ENCODE measurements at regions not wholly inside any gene's neighbourhood (a gene's known extent, or its start where the extent isn't known, plus 50 kb on each side); places are given as distances from the start of the nearest gene placed in this dataset.

DNA sequence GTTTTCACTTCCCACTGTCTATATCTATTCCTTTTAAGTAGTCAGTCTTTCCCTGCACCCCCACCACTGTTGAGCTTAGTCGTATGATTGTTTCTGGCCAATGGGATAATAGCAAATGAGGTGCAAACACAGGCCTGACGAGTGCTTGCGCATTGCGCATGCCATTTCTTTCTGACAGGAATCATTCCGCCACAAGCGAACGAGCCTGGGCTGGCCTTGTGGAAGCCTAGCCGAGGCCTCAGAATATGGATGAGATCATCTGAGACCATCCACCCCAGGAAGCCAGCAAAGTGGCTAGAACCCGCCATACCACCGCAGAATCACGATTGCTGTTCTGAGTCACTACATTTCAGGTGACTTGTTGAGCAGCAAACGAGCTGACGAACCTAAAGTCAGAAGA, 52.2 kb upstream of the PRL start:
- H3K4me3 ChIP-seq (replicated peaks in 1 of 4; ENCODE audit: control extremely low read depth in 1 of 4, insufficient read depth in 1 of 4, low read depth in 3 of 4, low read length in 4 of 4), result no peak overlapping the region
- H3K4me1 ChIP-seq (ENCODE audit: control insufficient read depth, extremely low read depth, insufficient read depth, low read length), result no peaks in the 10 kb centered on the region
- no peaks in the 10 kb centered on the region for H3K36me3 ChIP-seq (ENCODE audit: control insufficient read depth, insufficient read depth, low read length)
- H3K4me2 ChIP-seq (ENCODE audit: extremely low read depth, insufficient read depth, low read length), result no peak overlapping the region
- no peak overlapping the region for H3K9ac ChIP-seq (ENCODE audit: insufficient read depth, low read length)
- no peak for TF ChIP-seq EZH2 (IDR thresholded peaks at IDR 0.05; ENCODE audit: low read length, missing control alignments)
- TF ChIP-seq, protein P1, sequence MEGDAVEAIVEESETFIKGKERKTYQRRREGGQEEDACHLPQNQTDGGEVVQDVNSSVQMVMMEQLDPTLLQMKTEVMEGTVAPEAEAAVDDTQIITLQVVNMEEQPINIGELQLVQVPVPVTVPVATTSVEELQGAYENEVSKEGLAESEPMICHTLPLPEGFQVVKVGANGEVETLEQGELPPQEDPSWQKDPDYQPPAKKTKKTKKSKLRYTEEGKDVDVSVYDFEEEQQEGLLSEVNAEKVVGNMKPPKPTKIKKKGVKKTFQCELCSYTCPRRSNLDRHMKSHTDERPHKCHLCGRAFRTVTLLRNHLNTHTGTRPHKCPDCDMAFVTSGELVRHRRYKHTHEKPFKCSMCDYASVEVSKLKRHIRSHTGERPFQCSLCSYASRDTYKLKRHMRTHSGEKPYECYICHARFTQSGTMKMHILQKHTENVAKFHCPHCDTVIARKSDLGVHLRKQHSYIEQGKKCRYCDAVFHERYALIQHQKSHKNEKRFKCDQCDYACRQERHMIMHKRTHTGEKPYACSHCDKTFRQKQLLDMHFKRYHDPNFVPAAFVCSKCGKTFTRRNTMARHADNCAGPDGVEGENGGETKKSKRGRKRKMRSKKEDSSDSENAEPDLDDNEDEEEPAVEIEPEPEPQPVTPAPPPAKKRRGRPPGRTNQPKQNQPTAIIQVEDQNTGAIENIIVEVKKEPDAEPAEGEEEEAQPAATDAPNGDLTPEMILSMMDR (conservative IDR thresholded peaks at IDR 0.05 in 1 of 2, IDR thresholded peaks at IDR 0.05 in 1 of 2; ENCODE audit: low read depth in 1 of 2, low read length in 2 of 2), result no peak
- peak in 1 of 2 donors; percentile 25 for DNase-seq (ENCODE audit: low read depth in 2 of 2)
- H4K20me1 ChIP-seq (ENCODE audit: control insufficient read depth, extremely low read depth, insufficient read depth, low read length), result no peaks in the 10 kb centered on the region
- no peak overlapping the region for H3K27ac ChIP-seq (ENCODE audit: insufficient read depth, low read length)
- no peaks in the 10 kb centered on the region for H3K9me3 ChIP-seq (ENCODE audit: control insufficient read depth, insufficient read depth, low read depth, low read length)
- H3K79me2 ChIP-seq (ENCODE audit: control insufficient read depth, insufficient read depth, low read length), result no peaks in the 10 kb centered on the region
- H3K27me3 ChIP-seq (ENCODE audit: control insufficient read depth, insufficient read depth, low read length), result no peaks in the 10 kb centered on the region
- no peak overlapping the region for H2AFZ ChIP-seq (ENCODE audit: low read length)

DNA sequence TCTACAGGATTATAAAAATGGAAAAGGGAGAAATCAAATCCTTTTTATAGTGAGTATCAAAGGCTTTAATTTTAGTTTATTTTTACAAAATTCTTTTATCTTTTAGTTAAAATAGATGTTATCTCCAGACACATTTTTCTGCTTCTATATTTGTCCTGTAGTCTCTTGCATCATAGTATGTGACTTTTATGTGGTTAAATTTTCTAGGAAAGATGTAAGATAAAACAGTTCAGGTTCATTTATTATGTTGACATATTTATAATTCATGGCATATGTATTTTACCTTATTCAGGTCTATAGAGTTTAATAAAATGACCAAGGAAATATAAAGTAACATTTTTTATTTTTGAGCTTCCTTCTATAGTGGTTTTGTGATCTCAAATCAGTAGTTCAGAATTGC, 52.7 kb upstream of the PRL start:
- Histone ChIP-seq H3K4me2 (ENCODE audit: extremely low read depth, insufficient read depth, low read length) (no peak overlapping the region), H3K4me3 (replicated peaks in 1 of 4; ENCODE audit: control extremely low read depth in 1 of 4, insufficient read depth in 1 of 4, low read depth in 3 of 4, low read length in 4 of 4) (no peak overlapping the region), H3K9me3 (ENCODE audit: control insufficient read depth, insufficient read depth, low read depth, low read length) (no peaks in the 10 kb centered on the region), H3K27ac (ENCODE audit: insufficient read depth, low read length) (no peak overlapping the region), H4K20me1 (ENCODE audit: control insufficient read depth, extremely low read depth, insufficient read depth, low read length) (no peaks in the 10 kb centered on the region), H3K9ac (ENCODE audit: insufficient read depth, low read length) (no peak overlapping the region), H3K79me2 (ENCODE audit: control insufficient read depth, insufficient read depth, low read length) (no peaks in the 10 kb centered on the region), H3K27me3 (ENCODE audit: control insufficient read depth, insufficient read depth, low read length) (no peaks in the 10 kb centered on the region), H3K4me1 (ENCODE audit: control insufficient read depth, extremely low read depth, insufficient read depth, low read length) (no peaks in the 10 kb centered on the region), H2AFZ (ENCODE audit: low read length) (no peak overlapping the region), H3K36me3 (ENCODE audit: control insufficient read depth, insufficient read depth, low read length) (no peaks in the 10 kb centered on the region)
- TF ChIP-seq, protein P1 (conservative IDR thresholded peaks at IDR 0.05 in 1 of 2, IDR thresholded peaks at IDR 0.05 in 1 of 2; ENCODE audit: low read depth in 1 of 2, low read length in 2 of 2), result no peak
- TF ChIP-seq EZH2 (IDR thresholded peaks at IDR 0.05; ENCODE audit: low read length, missing control alignments), result no peak
- DNase-seq (ENCODE audit: low read depth in 2 of 2), result peak in 1 of 2 donors; percentile 47

DNA sequence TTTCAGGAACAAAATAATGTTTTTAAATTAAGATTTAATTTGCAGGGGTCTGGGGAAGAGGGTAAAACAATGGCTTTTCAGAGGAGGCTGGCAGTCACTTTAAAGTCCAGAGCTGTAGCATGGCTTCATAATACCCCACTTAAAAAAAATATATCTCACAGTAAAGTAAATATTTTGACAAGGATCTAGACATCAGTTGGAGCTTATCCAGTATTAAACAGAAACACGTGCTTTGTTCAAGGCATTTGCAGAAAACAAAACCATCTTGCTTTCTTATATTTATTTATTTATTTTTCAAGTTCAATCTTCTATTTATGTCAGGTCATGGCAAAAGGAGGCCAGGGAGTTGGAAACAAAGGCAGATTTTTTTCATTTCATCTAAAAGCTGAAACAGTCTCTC, 53.3 kb upstream of the PRL start:
- Histone ChIP-seq H3K4me3 (replicated peaks in 1 of 4; ENCODE audit: control extremely low read depth in 1 of 4, insufficient read depth in 1 of 4, low read depth in 3 of 4, low read length in 4 of 4) (no peak overlapping the region), H3K27ac (ENCODE audit: insufficient read depth, low read length) (no peak overlapping the region), H3K4me1 (ENCODE audit: control insufficient read depth, extremely low read depth, insufficient read depth, low read length) (no peaks in the 10 kb centered on the region), H3K9ac (ENCODE audit: insufficient read depth, low read length) (no peak overlapping the region), H3K27me3 (ENCODE audit: control insufficient read depth, insufficient read depth, low read length) (no peaks in the 10 kb centered on the region), H3K4me2 (ENCODE audit: extremely low read depth, insufficient read depth, low read length) (no peak overlapping the region), H3K9me3 (ENCODE audit: control insufficient read depth, insufficient read depth, low read depth, low read length) (no peaks in the 10 kb centered on the region), H2AFZ (ENCODE audit: low read length) (no peak overlapping the region), H3K36me3 (ENCODE audit: control insufficient read depth, insufficient read depth, low read length) (no peaks in the 10 kb centered on the region), H3K79me2 (ENCODE audit: control insufficient read depth, insufficient read depth, low read length) (no peaks in the 10 kb centered on the region), H4K20me1 (ENCODE audit: control insufficient read depth, extremely low read depth, insufficient read depth, low read length) (no peaks in the 10 kb centered on the region)
- no peak for TF ChIP-seq EZH2 (IDR thresholded peaks at IDR 0.05; ENCODE audit: low read length, missing control alignments)
- TF ChIP-seq, protein P1 (conservative IDR thresholded peaks at IDR 0.05 in 1 of 2, IDR thresholded peaks at IDR 0.05 in 1 of 2; ENCODE audit: low read depth in 1 of 2, low read length in 2 of 2), result no peak
- peak in 1 of 2 donors; percentile 42 for DNase-seq (ENCODE audit: low read depth in 2 of 2)
